ENCODE measurements at regions not wholly inside any gene's neighbourhood (a gene's known extent, or its start where the extent isn't known, plus 50 kb on each side); places are given as distances from the start of the nearest gene placed in this dataset.

GRCh38 chr9:24464319-24464951 lies 81.3 kb downstream of the IZUMO3 start:
- TF ChIP-seq CTCF (IDR thresholded peaks at IDR 0.05; ENCODE audit: low read depth, low read length) = no peak
- TF ChIP-seq EZH2phosphoT487 (IDR thresholded peaks at IDR 0.05; ENCODE audit: low read depth) = no peak
- H3K9ac ChIP-seq (ENCODE audit: low read length) = no peak overlapping the region
- no peaks in the 10 kb centered on the region for H3K27me3 ChIP-seq (ENCODE audit: low read depth, low read length)
- H3K4me2 ChIP-seq (ENCODE audit: low read length) = no peak overlapping the region
- no peaks in the 10 kb centered on the region for H3K4me1 ChIP-seq (ENCODE audit: low read length)
- H3K9me3 ChIP-seq (ENCODE audit: insufficient read depth, low read length) = no peaks in the 10 kb centered on the region
- no peak overlapping the region for H3K4me3 ChIP-seq (ENCODE audit: low read length)
- no peak overlapping the region for H3K27ac ChIP-seq (ENCODE audit: low read length)
- no peaks in the 10 kb centered on the region for H3K79me2 ChIP-seq (ENCODE audit: low read length)
- no peaks in the 10 kb centered on the region for H4K20me1 ChIP-seq (ENCODE audit: insufficient read depth, low read length)
- H3K36me3 ChIP-seq (replicated peaks; ENCODE audit: low read depth, low read length) = no peaks in the 10 kb centered on the region
- no peak overlapping the region for H2AFZ ChIP-seq (ENCODE audit: low read depth, low read length)

GRCh38 chr9:24462951-24463350 lies 82.7 kb downstream of the IZUMO3 start:
- Histone ChIP-seq H3K9ac (ENCODE audit: low read length) (no peak overlapping the region), H3K9me3 (ENCODE audit: insufficient read depth, low read length) (no peaks in the 10 kb centered on the region), H3K27ac (ENCODE audit: low read length) (no peak overlapping the region), H3K4me2 (ENCODE audit: low read length) (no peak overlapping the region), H3K4me1 (ENCODE audit: low read length) (no peaks in the 10 kb centered on the region), H3K79me2 (ENCODE audit: low read length) (no peaks in the 10 kb centered on the region), H2AFZ (ENCODE audit: low read depth, low read length) (peak overlapping the region; percentile 17; the same call in 1 of the 2 replicates), H3K4me3 (ENCODE audit: low read length) (no peak overlapping the region), H4K20me1 (ENCODE audit: insufficient read depth, low read length) (no peaks in the 10 kb centered on the region), H3K27me3 (ENCODE audit: low read depth, low read length) (no peaks in the 10 kb centered on the region), H3K36me3 (replicated peaks; ENCODE audit: low read depth, low read length) (no peaks in the 10 kb centered on the region)
- TF ChIP-seq CTCF (IDR thresholded peaks at IDR 0.05; ENCODE audit: low read depth, low read length) (no peak), EZH2phosphoT487 (IDR thresholded peaks at IDR 0.05; ENCODE audit: low read depth) (no peak)

DNA sequence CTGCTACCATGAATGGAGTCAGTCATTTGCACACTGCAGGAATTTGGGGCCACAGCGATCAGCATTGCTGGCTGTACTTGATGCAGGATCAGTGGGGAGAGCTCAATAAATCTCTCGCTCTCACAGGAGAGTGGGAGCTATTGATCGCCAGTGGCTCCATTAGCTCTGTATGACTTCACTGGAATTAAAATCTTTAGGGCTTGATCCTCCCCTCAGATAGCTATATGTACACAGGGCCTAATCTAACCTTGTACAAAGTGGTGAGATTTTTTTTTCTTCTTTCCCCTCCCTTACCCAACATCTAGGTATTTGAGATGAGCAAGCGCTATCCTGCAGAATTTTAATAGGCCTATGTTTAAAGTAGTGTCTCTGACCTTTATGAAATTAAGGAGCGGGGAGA lies 84.9 kb downstream of the IZUMO3 start:
- Histone ChIP-seq H4K20me1 (ENCODE audit: insufficient read depth, low read length) (no peaks in the 10 kb centered on the region), H3K27me3 (ENCODE audit: low read depth, low read length) (no peaks in the 10 kb centered on the region), H3K36me3 (replicated peaks; ENCODE audit: low read depth, low read length) (no peaks in the 10 kb centered on the region), H3K9me3 (ENCODE audit: insufficient read depth, low read length) (no peaks in the 10 kb centered on the region), H3K4me1 (ENCODE audit: low read length) (no peaks in the 10 kb centered on the region), H3K4me3 (ENCODE audit: low read length) (no peak overlapping the region), H3K27ac (ENCODE audit: low read length) (no peak overlapping the region), H3K9ac (ENCODE audit: low read length) (no peak overlapping the region), H3K79me2 (ENCODE audit: low read length) (no peaks in the 10 kb centered on the region), H3K4me2 (ENCODE audit: low read length) (no peak overlapping the region), H2AFZ (ENCODE audit: low read depth, low read length) (no peak overlapping the region)
- no peak for TF ChIP-seq EZH2phosphoT487 (IDR thresholded peaks at IDR 0.05; ENCODE audit: low read depth)
- no peak for TF ChIP-seq CTCF (IDR thresholded peaks at IDR 0.05; ENCODE audit: low read depth, low read length)

DNA sequence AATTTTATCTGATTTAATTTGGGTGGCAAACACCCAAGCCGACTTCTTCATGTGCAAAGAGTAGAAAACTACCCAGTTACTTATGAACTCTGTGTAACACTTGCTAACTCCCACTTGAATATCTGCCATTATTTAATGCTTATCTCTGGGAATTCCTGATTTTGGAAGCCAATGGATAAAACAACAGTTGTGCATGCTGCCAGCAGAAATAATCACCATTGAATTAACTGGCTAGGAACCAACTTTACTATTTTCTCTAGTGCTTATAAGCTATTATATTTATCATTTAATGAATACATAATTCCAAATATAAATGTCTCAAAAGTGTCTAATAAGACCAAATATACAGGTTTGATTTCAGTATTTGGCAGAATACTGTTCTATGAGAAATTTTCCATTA lies 85.7 kb downstream of the IZUMO3 start:
- no peak overlapping the region for H3K4me3 ChIP-seq (ENCODE audit: low read length)
- H3K79me2 ChIP-seq (ENCODE audit: low read length) = no peaks in the 10 kb centered on the region
- H3K4me1 ChIP-seq (ENCODE audit: low read length) = no peaks in the 10 kb centered on the region
- H2AFZ ChIP-seq (ENCODE audit: low read depth, low read length) = no peak overlapping the region
- no peaks in the 10 kb centered on the region for H3K36me3 ChIP-seq (replicated peaks; ENCODE audit: low read depth, low read length)
- TF ChIP-seq EZH2phosphoT487 (IDR thresholded peaks at IDR 0.05; ENCODE audit: low read depth) = no peak
- no peak for TF ChIP-seq CTCF (IDR thresholded peaks at IDR 0.05; ENCODE audit: low read depth, low read length)
- no peak overlapping the region for H3K27ac ChIP-seq (ENCODE audit: low read length)
- H3K4me2 ChIP-seq (ENCODE audit: low read length) = no peak overlapping the region
- H3K9ac ChIP-seq (ENCODE audit: low read length) = no peak overlapping the region
- no peaks in the 10 kb centered on the region for H4K20me1 ChIP-seq (ENCODE audit: insufficient read depth, low read length)
- no peaks in the 10 kb centered on the region for H3K27me3 ChIP-seq (ENCODE audit: low read depth, low read length)
- no peaks in the 10 kb centered on the region for H3K9me3 ChIP-seq (ENCODE audit: insufficient read depth, low read length)
